BJ (cell line): ENCODE measurements at regions not wholly inside any gene's neighbourhood (a gene's known extent, or its start where the extent isn't known, plus 50 kb on each side); places are given as distances from the start of the nearest gene placed in this dataset.

Experiments used
- CTCF ChIA-PET: fragments of 350-600 bp; formaldehyde crosslinking; extraction: SDS; loops from one replicate; lab custom pipeline; 2021; ENCODE audit warnings: antibody characterized with exemption, inconsistent platforms; lab: Yijun Ruan, JAX
- POLR2A ChIA-PET: fragments of 300-600 bp; sonication (Branson Sonifier 250); formaldehyde crosslinking; extraction: SDS; loops from one replicate; lab custom pipeline; 2021; ENCODE audit warnings: antibody characterized with exemption; lab: Charles Lee
- DNase-seq: peaks from one replicate; pipeline ENCODE4 v3.0.0-alpha.2; 2011; ENCODE audit warnings: low read depth
- H3K27me3 ChIP-seq: 2 replicates; pipeline ENCODE4 v1.6.0; 2011; ENCODE audit warnings: low read length; ENCODE audit not compliant: control insufficient read depth, insufficient read depth
- H3K36me3 ChIP-seq: 2 replicates; pipeline ENCODE4 v1.5.1; 2011; ENCODE audit warnings: low read length; ENCODE audit not compliant: control insufficient read depth, insufficient read depth
- H3K4me3 ChIP-seq: 2 replicates; pipeline ENCODE4 v1.5.1; 2011; ENCODE audit warnings: low read depth, mild to moderate bottlenecking, control low read depth, low read length
- TF ChIP-seq, protein P1 (sequence below): IDR thresholded peaks from 2 replicates; pipeline ENCODE4 v1.5.1; 2011; ENCODE audit warnings: low read depth, mild to moderate bottlenecking, control low read depth, inconsistent platforms, low read length, moderate library complexity; ENCODE audit not compliant: insufficient read depth

DNA sequence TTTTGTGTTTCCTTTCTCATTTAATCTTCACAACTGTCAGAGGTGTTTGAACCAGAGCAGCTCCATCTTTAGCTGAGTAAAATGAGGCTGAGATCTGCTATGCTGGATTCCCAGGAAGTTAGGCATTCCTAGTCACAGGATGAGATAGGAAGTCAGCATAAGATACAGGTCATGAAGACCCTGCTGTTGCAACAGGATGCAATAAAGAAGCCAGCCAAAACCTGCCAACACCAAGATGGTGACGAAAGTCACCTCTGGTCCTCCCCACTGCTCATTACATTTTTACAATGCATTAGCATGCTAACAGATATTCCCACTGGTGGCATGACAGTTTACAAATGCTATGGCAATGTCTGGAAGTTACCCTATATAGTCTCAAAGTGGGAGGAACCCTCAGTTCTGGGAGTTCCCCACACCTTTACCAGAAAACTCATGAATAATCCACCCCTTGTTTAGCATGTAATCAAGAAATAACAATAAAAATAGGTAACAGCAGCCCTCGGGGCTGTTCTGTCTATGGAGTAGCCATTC lies 262.2 kb upstream of the FERMT1 start:
- H3K27me3 ChIP-seq: no peaks in the 10 kb centered on the region
- H3K4me3 ChIP-seq: no peak overlapping the region
- TF ChIP-seq, protein P1, sequence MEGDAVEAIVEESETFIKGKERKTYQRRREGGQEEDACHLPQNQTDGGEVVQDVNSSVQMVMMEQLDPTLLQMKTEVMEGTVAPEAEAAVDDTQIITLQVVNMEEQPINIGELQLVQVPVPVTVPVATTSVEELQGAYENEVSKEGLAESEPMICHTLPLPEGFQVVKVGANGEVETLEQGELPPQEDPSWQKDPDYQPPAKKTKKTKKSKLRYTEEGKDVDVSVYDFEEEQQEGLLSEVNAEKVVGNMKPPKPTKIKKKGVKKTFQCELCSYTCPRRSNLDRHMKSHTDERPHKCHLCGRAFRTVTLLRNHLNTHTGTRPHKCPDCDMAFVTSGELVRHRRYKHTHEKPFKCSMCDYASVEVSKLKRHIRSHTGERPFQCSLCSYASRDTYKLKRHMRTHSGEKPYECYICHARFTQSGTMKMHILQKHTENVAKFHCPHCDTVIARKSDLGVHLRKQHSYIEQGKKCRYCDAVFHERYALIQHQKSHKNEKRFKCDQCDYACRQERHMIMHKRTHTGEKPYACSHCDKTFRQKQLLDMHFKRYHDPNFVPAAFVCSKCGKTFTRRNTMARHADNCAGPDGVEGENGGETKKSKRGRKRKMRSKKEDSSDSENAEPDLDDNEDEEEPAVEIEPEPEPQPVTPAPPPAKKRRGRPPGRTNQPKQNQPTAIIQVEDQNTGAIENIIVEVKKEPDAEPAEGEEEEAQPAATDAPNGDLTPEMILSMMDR: no peak
- CTCF ChIA-PET: no interaction called here
- no peak for DNase-seq
- no peaks in the 10 kb centered on the region for H3K36me3 ChIP-seq
- POLR2A ChIA-PET: no interaction called here

DNA sequence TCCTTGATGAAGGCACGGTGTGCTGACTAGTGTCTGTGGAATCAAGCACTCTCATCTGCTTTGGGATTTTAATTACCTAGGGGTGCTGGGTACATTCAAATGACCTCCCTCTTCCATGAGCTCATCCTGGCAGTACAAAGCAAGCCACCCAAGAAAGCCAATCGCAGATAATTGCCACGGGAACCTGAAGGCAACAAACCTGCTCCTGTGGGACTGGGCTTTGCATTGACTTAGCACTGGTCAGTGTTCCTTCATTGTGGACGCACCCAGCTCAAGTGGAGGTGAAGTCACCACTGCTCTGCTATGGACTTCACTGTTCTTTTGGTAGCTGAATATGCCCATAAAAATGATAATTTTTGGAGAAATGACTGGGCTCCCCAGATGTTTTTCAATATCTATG lies 261.6 kb upstream of the FERMT1 start:
- Histone ChIP-seq H3K4me3 (no peak overlapping the region), H3K27me3 (no peaks in the 10 kb centered on the region), H3K36me3 (no peaks in the 10 kb centered on the region)
- CTCF ChIA-PET: no interaction called here
- no peak for DNase-seq
- TF ChIP-seq, protein P1: no peak
- POLR2A ChIA-PET: no interaction called here

DNA sequence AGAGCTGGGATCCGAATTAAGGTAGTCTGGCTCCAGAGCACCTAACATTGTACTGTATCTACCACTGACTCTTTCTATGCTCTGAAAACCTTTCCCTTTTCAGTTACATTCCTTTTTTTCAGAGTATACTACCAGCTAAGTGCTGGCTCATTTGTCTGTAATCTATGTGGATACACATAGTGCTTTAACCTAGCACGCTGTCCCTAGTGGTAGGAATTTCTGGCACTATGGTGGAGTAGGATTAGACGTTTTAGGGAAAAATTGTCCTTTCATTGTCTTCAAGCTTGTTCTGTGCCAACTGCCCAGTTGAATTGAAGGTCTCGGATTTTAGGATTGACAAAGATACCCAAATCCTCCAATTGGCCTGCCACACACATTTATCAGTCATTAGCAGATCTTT lies 259.1 kb upstream of the FERMT1 start:
- DNase-seq: no peak
- H3K4me3 ChIP-seq: no peak overlapping the region
- no peaks in the 10 kb centered on the region for H3K27me3 ChIP-seq
- H3K36me3 ChIP-seq: no peaks in the 10 kb centered on the region
- ChIA-PET CTCF (no interaction called here), POLR2A (no interaction called here)
- TF ChIP-seq, protein P1: no peak

DNA sequence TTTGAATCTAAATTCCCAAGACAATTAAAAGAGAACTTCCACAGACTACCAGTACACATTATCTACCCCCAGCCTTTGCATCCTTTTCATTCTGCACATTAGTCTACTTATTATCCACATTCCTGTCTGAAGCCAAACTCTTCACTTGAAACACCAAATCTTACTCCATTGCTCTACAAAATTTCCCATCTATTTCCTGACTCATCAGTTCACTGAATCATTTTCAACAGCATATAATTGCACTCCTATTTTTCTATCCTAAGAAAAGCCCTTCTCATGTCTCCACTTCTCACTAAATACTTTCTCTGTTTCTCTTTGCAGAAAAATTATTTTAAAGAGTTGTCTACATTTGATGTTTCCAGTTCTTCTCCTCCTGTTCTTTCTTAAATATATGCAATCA lies 239.4 kb upstream of the FERMT1 start:
- no peak for DNase-seq
- Histone ChIP-seq H3K27me3 (no peaks in the 10 kb centered on the region), H3K36me3 (no peaks in the 10 kb centered on the region), H3K4me3 (no peak overlapping the region)
- TF ChIP-seq, protein P1: no peak
- CTCF ChIA-PET: no interaction called here
- POLR2A ChIA-PET: no interaction called here

DNA sequence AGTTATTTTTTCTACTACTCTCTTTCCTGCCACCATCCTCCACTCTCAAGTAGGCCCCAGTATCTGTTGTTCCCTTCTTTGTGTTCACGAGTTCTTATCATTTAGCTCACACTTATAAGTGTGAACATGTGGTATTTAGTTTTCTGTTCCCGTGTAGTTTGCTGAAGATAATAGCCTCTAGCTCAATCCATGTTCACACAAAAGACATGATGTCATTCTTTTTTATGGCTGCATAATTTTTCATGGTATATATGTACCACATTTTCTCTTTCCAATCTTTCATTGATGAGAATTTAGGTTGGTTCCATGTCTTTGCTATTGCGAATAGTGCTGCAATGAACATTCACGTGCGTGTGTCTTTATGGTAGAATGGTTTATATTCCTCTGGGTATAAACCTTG lies 237.9 kb upstream of the FERMT1 start:
- Histone ChIP-seq H3K27me3 (no peaks in the 10 kb centered on the region), H3K4me3 (no peak overlapping the region), H3K36me3 (no peaks in the 10 kb centered on the region)
- POLR2A ChIA-PET: no interaction called here
- TF ChIP-seq, protein P1: no peak
- CTCF ChIA-PET: no interaction called here
- no peak for DNase-seq
